ENCODE measurements at regions not wholly inside any gene's neighbourhood (a gene's known extent, or its start where the extent isn't known, plus 50 kb on each side); places are given as distances from the start of the nearest gene placed in this dataset.
"Not testable (repeated sequence)": the region's sequence is repeated elsewhere in the genome, so short reads cannot be mapped to it uniquely, and the experiment has no call there.

GRCh38 chr1:168408884-168409283, 128.2 kb downstream of the TBX19 start:
- no peaks in the 10 kb centered on the region for H3K9me3 ChIP-seq (ENCODE audit: control insufficient read depth, low read length)
- no peaks in the 10 kb centered on the region for H3K27me3 ChIP-seq (replicated peaks; ENCODE audit: control insufficient read depth, insufficient read depth, low read length, poor library complexity, severe bottlenecking)
- no peak overlapping the region for H3K4me3 ChIP-seq (ENCODE audit: insufficient read depth, low read depth, low read length, poor library complexity, severe bottlenecking)
- H3K27ac ChIP-seq (ENCODE audit: insufficient read depth, low read length, poor library complexity, severe bottlenecking) = peak overlapping the region; percentile 35
- peaks cover 3% of the 10 kb centered on the region for H3K4me1 ChIP-seq (ENCODE audit: control insufficient read depth, insufficient read depth, low read length, poor library complexity, severe bottlenecking)
- H3K36me3 ChIP-seq (ENCODE audit: control insufficient read depth, insufficient read depth, low read length) = no peaks in the 10 kb centered on the region
- DNase-seq = peak; percentile 17 to 48 (median 42)

GRCh38 chr1:168408539-168408865, 127.8 kb downstream of the TBX19 start:
- H3K27me3 ChIP-seq (replicated peaks; ENCODE audit: control insufficient read depth, insufficient read depth, low read length, poor library complexity, severe bottlenecking) = no peaks in the 10 kb centered on the region
- no peaks in the 10 kb centered on the region for H3K36me3 ChIP-seq (ENCODE audit: control insufficient read depth, insufficient read depth, low read length)
- peak overlapping the region; percentile 15 for H3K4me3 ChIP-seq (ENCODE audit: insufficient read depth, low read depth, low read length, poor library complexity, severe bottlenecking)
- DNase-seq = no peak
- no peaks in the 10 kb centered on the region for H3K9me3 ChIP-seq (ENCODE audit: control insufficient read depth, low read length)
- H3K27ac ChIP-seq (ENCODE audit: insufficient read depth, low read length, poor library complexity, severe bottlenecking) = no peak overlapping the region
- H3K4me1 ChIP-seq (ENCODE audit: control insufficient read depth, insufficient read depth, low read length, poor library complexity, severe bottlenecking) = peaks cover 3% of the 10 kb centered on the region

GRCh38 chr1:168407832-168408538, 127.3 kb downstream of the TBX19 start:
- no peak for DNase-seq
- no peaks in the 10 kb centered on the region for H3K9me3 ChIP-seq (ENCODE audit: control insufficient read depth, low read length)
- peaks cover 3% of the 10 kb centered on the region for H3K4me1 ChIP-seq (ENCODE audit: control insufficient read depth, insufficient read depth, low read length, poor library complexity, severe bottlenecking)

GRCh38 chr1:168405906-168406549, 125.4 kb downstream of the TBX19 start:
- Histone ChIP-seq H3K36me3 (ENCODE audit: control insufficient read depth, insufficient read depth, low read length) (no peaks in the 10 kb centered on the region), H3K27ac (ENCODE audit: insufficient read depth, low read length, poor library complexity, severe bottlenecking) (no peak overlapping the region), H3K4me1 (ENCODE audit: control insufficient read depth, insufficient read depth, low read length, poor library complexity, severe bottlenecking) (peaks cover 3% of the 10 kb centered on the region), H3K27me3 (replicated peaks; ENCODE audit: control insufficient read depth, insufficient read depth, low read length, poor library complexity, severe bottlenecking) (no peaks in the 10 kb centered on the region), H3K9me3 (ENCODE audit: control insufficient read depth, low read length) (no peaks in the 10 kb centered on the region), H3K4me3 (ENCODE audit: insufficient read depth, low read depth, low read length, poor library complexity, severe bottlenecking) (no peak overlapping the region)
- no peak for DNase-seq

More at GRCh38 chr1:168407832-168408538, 127.3 kb downstream of the TBX19 start:
- Histone ChIP-seq H3K27me3 (replicated peaks; ENCODE audit: control insufficient read depth, insufficient read depth, low read length, poor library complexity, severe bottlenecking) (no peaks in the 10 kb centered on the region), H3K36me3 (ENCODE audit: control insufficient read depth, insufficient read depth, low read length) (no peaks in the 10 kb centered on the region), H3K4me3 (ENCODE audit: insufficient read depth, low read depth, low read length, poor library complexity, severe bottlenecking) (peak overlapping the region; percentile 15), H3K27ac (ENCODE audit: insufficient read depth, low read length, poor library complexity, severe bottlenecking) (no peak overlapping the region)

- H3K4me1 ChIP-seq (ENCODE audit: control insufficient read depth, insufficient read depth, low read length, poor library complexity, severe bottlenecking) = peaks cover 9% of the 10 kb centered on the region
- H3K27ac ChIP-seq (ENCODE audit: insufficient read depth, low read length, poor library complexity, severe bottlenecking) = no peak overlapping the region
- DNase-seq = no peak
- no peaks in the 10 kb centered on the region for H3K9me3 ChIP-seq (ENCODE audit: control insufficient read depth, low read length)
- no peaks in the 10 kb centered on the region for H3K36me3 ChIP-seq (ENCODE audit: control insufficient read depth, insufficient read depth, low read length)
- no peaks in the 10 kb centered on the region for H3K27me3 ChIP-seq (replicated peaks; ENCODE audit: control insufficient read depth, insufficient read depth, low read length, poor library complexity, severe bottlenecking)
- H3K4me3 ChIP-seq (ENCODE audit: insufficient read depth, low read depth, low read length, poor library complexity, severe bottlenecking) = no peak overlapping the region
Measured at GRCh38 chr1:168403140-168403539, 122.5 kb downstream of the TBX19 start.

GRCh38 chr1:168402466-168402865, 121.8 kb downstream of the TBX19 start:
- not testable (repeated sequence) for H3K27me3 ChIP-seq (replicated peaks; ENCODE audit: control insufficient read depth, insufficient read depth, low read length, poor library complexity, severe bottlenecking); H3K9me3 ChIP-seq (ENCODE audit: control insufficient read depth, low read length); H3K36me3 ChIP-seq (ENCODE audit: control insufficient read depth, insufficient read depth, low read length); H3K4me1 ChIP-seq (ENCODE audit: control insufficient read depth, insufficient read depth, low read length, poor library complexity, severe bottlenecking); H3K4me3 ChIP-seq (ENCODE audit: insufficient read depth, low read depth, low read length, poor library complexity, severe bottlenecking); H3K27ac ChIP-seq (ENCODE audit: insufficient read depth, low read length, poor library complexity, severe bottlenecking); DNase-seq

DNA sequence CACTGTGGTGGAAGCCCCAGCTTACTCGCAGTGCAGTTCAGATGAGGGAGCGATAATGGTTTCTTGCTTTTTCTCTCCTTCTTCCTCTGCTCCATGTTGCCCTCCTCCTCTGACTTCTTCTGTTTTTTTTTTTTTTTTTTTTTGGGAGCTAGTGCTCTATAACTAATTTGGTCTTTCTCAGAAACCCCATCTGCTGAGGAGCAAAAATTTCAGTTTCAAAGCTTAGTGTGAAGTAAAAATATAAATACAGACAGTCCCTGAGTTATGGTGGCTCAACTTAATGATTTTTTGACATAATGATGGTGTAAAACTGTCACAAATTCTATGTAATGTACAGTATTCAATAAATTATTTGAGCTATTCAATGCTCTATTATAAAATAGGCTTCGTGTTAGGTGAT, 120.7 kb downstream of the TBX19 start:
- Histone ChIP-seq H3K4me1 (ENCODE audit: control insufficient read depth, insufficient read depth, low read length, poor library complexity, severe bottlenecking) (peaks cover 6% of the 10 kb centered on the region), H3K36me3 (ENCODE audit: control insufficient read depth, insufficient read depth, low read length) (no peaks in the 10 kb centered on the region), H3K27ac (ENCODE audit: insufficient read depth, low read length, poor library complexity, severe bottlenecking) (no peak overlapping the region), H3K9me3 (ENCODE audit: control insufficient read depth, low read length) (no peaks in the 10 kb centered on the region), H3K4me3 (ENCODE audit: insufficient read depth, low read depth, low read length, poor library complexity, severe bottlenecking) (no peak overlapping the region), H3K27me3 (replicated peaks; ENCODE audit: control insufficient read depth, insufficient read depth, low read length, poor library complexity, severe bottlenecking) (no peaks in the 10 kb centered on the region)
- DNase-seq = no peak

DNA sequence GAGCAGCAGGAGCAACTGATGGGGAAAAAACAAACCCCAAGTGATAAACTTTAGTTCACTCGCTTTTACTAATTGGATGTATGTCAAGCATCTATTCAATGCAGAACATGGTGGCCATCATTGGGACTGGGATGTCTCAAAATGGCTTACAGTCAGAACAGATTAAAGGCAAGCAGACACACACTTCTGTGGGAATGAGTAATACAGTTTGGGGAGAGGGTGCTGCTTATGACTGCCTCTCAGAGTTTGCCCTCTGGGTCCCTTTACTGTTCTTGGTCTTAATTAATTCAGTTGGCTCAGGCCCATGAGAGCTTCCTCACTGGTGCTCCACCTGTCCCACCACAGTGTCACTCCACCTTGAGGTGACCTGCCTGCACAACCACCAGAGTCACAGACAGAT, 119.5 kb downstream of the TBX19 start:
- no peaks in the 10 kb centered on the region for H3K9me3 ChIP-seq (ENCODE audit: control insufficient read depth, low read length)
- no peak for DNase-seq
- no peak overlapping the region for H3K27ac ChIP-seq (ENCODE audit: insufficient read depth, low read length, poor library complexity, severe bottlenecking)
- no peak overlapping the region for H3K4me3 ChIP-seq (ENCODE audit: insufficient read depth, low read depth, low read length, poor library complexity, severe bottlenecking)
- no peaks in the 10 kb centered on the region for H3K27me3 ChIP-seq (replicated peaks; ENCODE audit: control insufficient read depth, insufficient read depth, low read length, poor library complexity, severe bottlenecking)
- H3K36me3 ChIP-seq (ENCODE audit: control insufficient read depth, insufficient read depth, low read length) = no peaks in the 10 kb centered on the region
- H3K4me1 ChIP-seq (ENCODE audit: control insufficient read depth, insufficient read depth, low read length, poor library complexity, severe bottlenecking) = peaks cover 6% of the 10 kb centered on the region

GRCh38 chr1:168397806-168398205, 117.1 kb downstream of the TBX19 start:
- Histone ChIP-seq H3K4me1 (ENCODE audit: control insufficient read depth, insufficient read depth, low read length, poor library complexity, severe bottlenecking) (peaks cover 6% of the 10 kb centered on the region), H3K27me3 (replicated peaks; ENCODE audit: control insufficient read depth, insufficient read depth, low read length, poor library complexity, severe bottlenecking) (no peaks in the 10 kb centered on the region)

GRCh38 chr1:168396940-168397684, 116.4 kb downstream of the TBX19 start:
- H3K36me3 ChIP-seq (ENCODE audit: control insufficient read depth, insufficient read depth, low read length) = no peaks in the 10 kb centered on the region
- DNase-seq = no peak
- H3K27me3 ChIP-seq (replicated peaks; ENCODE audit: control insufficient read depth, insufficient read depth, low read length, poor library complexity, severe bottlenecking) = no peaks in the 10 kb centered on the region
- H3K9me3 ChIP-seq (ENCODE audit: control insufficient read depth, low read length) = no peaks in the 10 kb centered on the region
- no peak overlapping the region for H3K27ac ChIP-seq (ENCODE audit: insufficient read depth, low read length, poor library complexity, severe bottlenecking)
- no peak overlapping the region for H3K4me3 ChIP-seq (ENCODE audit: insufficient read depth, low read depth, low read length, poor library complexity, severe bottlenecking)
- H3K4me1 ChIP-seq (ENCODE audit: control insufficient read depth, insufficient read depth, low read length, poor library complexity, severe bottlenecking) = peaks cover 9% of the 10 kb centered on the region

More at GRCh38 chr1:168397806-168398205, 117.1 kb downstream of the TBX19 start:
- Histone ChIP-seq H3K9me3 (ENCODE audit: control insufficient read depth, low read length) (no peaks in the 10 kb centered on the region), H3K36me3 (ENCODE audit: control insufficient read depth, insufficient read depth, low read length) (no peaks in the 10 kb centered on the region), H3K4me3 (ENCODE audit: insufficient read depth, low read depth, low read length, poor library complexity, severe bottlenecking) (no peak overlapping the region), H3K27ac (ENCODE audit: insufficient read depth, low read length, poor library complexity, severe bottlenecking) (no peak overlapping the region)
- DNase-seq = no peak
